Fibroblast of peridontal ligament (primary cell): ENCODE measurements at regions not wholly inside any gene's neighbourhood (a gene's known extent, or its start where the extent isn't known, plus 50 kb on each side); places are given as distances from the start of the nearest gene placed in this dataset.

ENCODE experiments used
- DNase-seq: peaks from one replicate; pipeline ENCODE4 v3.0.0-alpha.2; 2010; ENCODE audit errors: extremely low read depth

DNA sequence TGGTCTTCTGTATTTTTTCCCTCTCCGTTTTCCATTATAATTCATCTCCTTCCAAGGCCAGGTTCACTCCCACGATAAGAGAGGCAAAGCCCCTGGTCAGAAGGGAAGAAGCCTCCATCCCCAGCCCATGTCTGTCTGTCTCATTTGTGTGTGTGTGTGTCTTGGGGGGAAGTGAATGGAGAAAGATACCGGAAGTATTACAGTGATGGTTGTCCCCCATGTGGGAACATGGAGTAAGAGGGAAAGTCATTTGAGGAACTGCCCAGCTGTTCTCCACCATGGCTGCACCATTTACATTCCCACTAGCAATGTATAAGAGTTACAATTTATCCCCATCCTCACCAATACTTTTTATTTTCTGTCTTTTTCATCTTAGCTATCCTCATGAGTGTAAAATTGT lies 113.6 kb upstream of the ATP8B1 start:
- DNase-seq = no peak

- DNase-seq = peak; percentile 43
These were observed 112.9 kb upstream of the ATP8B1 start for GRCh38 chr18:57915865-57916582.

- peak; percentile 95 for DNase-seq
These were observed 112.1 kb upstream of the ATP8B1 start for GRCh38 chr18:57915248-57915647.

DNA sequence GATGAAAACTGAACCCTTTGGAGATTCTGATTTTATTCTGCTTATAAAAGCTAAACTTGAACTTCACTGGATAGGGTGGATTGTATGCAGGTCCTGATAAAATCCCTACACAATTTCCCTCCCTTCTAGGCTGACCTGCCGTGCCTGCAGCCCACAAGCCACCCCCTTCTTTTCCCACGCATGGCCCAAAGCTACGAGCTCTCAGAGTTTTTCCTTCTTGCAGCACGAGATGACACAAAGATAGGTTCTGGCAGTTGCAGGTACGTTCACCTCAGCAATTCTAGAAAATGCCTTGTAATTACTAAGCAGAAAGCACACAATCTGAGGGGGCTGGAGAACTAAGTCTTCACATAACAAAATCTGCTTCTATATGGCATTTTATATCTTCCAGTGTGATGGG lies 110.6 kb upstream of the ATP8B1 start:
- no peak for DNase-seq

GRCh38 chr18:57910817-57911216 lies 107.7 kb upstream of the ATP8B1 start:
- DNase-seq = no peak

DNA sequence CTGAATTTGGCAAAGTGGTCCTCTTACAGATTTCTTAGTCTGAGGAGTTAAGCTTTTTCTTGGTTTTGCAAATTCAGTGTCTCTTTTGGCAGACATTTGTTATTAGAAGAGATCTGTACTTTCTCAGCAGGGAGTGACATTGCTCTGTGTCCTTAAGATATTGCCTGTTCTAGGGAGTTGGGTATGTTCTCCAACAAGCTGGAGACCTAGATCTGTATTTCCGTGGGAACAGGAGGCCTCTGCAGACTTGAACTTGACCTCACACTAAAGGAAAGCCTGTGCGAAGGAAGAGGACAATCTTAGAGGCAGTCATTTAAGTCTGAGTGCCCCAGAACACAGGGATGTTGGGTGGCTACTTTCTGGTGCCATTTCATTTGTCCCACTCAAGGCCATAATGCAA lies 107.0 kb upstream of the ATP8B1 start:
- no peak for DNase-seq

- no peak for DNase-seq
These were observed 106.5 kb upstream of the ATP8B1 start for GRCh38 chr18:57909620-57910019.

DNA sequence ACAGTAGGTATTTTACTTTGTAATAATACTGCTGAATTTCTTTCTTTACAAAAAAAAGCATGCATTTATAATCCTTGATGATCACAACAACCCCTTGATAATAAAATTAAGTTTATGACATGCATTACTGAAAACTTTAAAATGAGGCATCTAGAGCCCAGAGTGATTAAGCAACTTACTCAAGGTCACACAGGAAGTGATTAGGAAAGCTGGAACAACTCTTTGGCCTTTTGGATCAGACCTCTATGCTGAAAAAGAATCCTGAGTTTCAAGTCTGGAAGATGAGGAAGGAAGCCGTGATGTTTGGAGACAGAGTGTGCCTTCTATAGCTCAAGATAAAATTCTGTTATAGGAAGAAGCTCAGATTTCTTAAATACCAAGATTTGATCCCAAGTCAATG lies 105.0 kb upstream of the ATP8B1 start:
- DNase-seq = no peak

- no peak for DNase-seq
These were observed 104.4 kb upstream of the ATP8B1 start for GRCh38 chr18:57907550-57907949.

- no peak for DNase-seq
These were observed 103.7 kb upstream of the ATP8B1 start for GRCh38 chr18:57906852-57907251.

- DNase-seq = no peak
These were observed 101.4 kb upstream of the ATP8B1 start for GRCh38 chr18:57904535-57904934.

DNA sequence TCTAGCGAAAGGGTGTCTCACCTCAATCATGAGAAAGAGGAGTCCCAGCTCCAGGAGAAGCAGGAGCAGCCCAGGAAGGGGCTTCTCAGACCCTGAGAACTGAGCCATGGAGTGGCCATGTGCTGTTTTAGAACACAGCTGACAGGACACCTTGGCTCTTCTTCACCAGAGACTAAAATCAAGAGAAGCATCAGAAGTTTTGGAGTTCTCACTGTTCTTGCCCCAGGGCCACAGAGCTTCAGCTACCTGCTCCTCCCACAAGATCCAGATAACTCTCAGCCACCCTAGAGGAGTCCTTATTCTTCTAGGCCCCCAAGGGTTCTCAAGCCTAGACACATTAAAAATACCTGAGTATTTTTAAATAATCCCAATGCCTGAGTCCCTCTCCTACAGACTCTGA lies 99.6 kb upstream of the ATP8B1 start:
- DNase-seq = no peak

GRCh38 chr18:57901825-57902589 lies 98.9 kb upstream of the ATP8B1 start:
- DNase-seq = no peak

DNA sequence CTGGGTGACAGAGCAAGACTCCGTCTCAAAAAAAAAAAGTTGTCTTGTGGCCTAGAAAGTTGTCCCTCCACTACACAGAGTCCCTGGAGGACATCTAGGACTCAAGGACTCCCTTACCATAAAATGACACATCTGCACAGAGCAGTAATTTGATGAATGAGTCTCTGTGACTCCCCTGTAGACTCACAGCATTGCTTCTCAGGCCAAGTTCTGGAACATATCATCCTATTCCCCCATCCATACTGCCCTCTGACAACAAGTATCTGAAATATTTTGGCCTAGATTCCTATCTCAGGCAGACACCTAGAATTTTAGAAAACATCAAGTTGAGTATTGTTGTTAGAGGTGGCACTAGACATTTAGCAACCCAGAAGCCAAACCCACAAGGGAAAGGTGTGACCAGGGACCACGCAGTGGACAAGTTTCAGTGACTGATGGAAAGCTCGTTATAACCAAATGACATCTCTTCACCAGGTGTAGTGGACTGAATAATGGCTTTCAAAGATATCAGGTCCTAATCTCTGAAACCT lies 97.9 kb upstream of the ATP8B1 start:
- DNase-seq = peak; percentile 56

GRCh38 chr18:57898506-57899124 lies 95.5 kb upstream of the ATP8B1 start:
- peak; percentile 97 for DNase-seq

- DNase-seq = no peak
These were observed 92.1 kb upstream of the ATP8B1 start for GRCh38 chr18:57895182-57895581.

- no peak for DNase-seq
These were observed 88.7 kb upstream of the ATP8B1 start for GRCh38 chr18:57891707-57892391.

GRCh38 chr18:57890266-57890665 lies 87.2 kb upstream of the ATP8B1 start:
- DNase-seq = no peak

- no peak for DNase-seq
These were observed 86.7 kb upstream of the ATP8B1 start for GRCh38 chr18:57889841-57890240.

GRCh38 chr18:57887543-57888383 lies 84.6 kb upstream of the ATP8B1 start:
- DNase-seq = no peak

DNA sequence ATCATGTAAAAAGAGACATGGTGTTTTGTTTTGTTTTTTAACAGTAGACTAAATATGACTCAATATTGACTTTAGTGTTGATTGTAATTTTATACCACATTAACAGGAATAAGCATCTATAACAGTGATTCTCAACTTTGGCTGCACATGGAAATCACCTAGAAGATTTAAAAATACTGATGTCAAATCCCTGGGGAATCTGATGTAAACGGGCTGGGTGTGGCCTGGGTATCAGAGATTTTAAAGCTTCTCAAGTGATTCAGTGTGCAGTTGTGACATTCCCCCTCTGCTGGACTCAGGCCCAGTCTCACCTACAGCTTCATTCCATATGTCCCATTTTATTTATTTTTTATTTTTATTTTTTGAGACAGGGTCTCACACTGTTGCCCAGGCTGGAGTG lies 82.8 kb upstream of the ATP8B1 start:
- no peak for DNase-seq
